T-helper 1 cell treated with Interleukin-12 subunit alpha and Interleukin-12 subunit beta and Interleukin-4 antibody, amounts not matched to agents 30 ng/mL and 1 ng/mL, for 36 hours (primary cell): ENCODE measurements at regions not wholly inside any gene's neighbourhood (a gene's known extent, or its start where the extent isn't known, plus 50 kb on each side); places are given as distances from the start of the nearest gene placed in this dataset.
"Not testable (repeated sequence)": the region's sequence is repeated elsewhere in the genome, so short reads cannot be mapped to it uniquely, and the experiment has no call there.

ENCODE experiments used
- intact Hi-C: fragments of 100-400 bp; cut with micrococcal nuclease; formaldehyde crosslinking; loops from one replicate; pipeline ENCODE4 v1.15.1; 2024

- intact Hi-C loops: no loop called here
Observed at GRCh38 chr3:144894576-144894975, 923.0 kb downstream of the DIPK2A start.

GRCh38 chr3:144900366-144900765 lies 928.7 kb downstream of the DIPK2A start:
- intact Hi-C loops: no loop called here

- intact Hi-C loops: not testable (repeated sequence)
Observed at GRCh38 chr3:144907581-144907980, 936.0 kb downstream of the DIPK2A start.

- intact Hi-C loops: no loop called here
Observed at GRCh38 chr3:144912968-144913367, 941.3 kb downstream of the DIPK2A start.

GRCh38 chr3:144915202-144915601 lies 943.6 kb downstream of the DIPK2A start:
- intact Hi-C loops: no loop called here

- intact Hi-C loops: no loop called here
Observed at GRCh38 chr3:144921710-144922109, 950.1 kb downstream of the DIPK2A start.

- intact Hi-C loops: no loop called here
Observed at GRCh38 chr3:144923046-144923775, 951.6 kb downstream of the DIPK2A start.

GRCh38 chr3:144930431-144930830 lies 958.8 kb downstream of the DIPK2A start:
- intact Hi-C loops: no loop called here

- intact Hi-C loops: no loop called here
Observed at GRCh38 chr3:144931590-144931989, 960.0 kb downstream of the DIPK2A start.

- intact Hi-C loops: no loop called here
Observed at GRCh38 chr3:144942093-144942837, 970.6 kb downstream of the DIPK2A start.

GRCh38 chr3:144942838-144943197 lies 971.2 kb downstream of the DIPK2A start:
- intact Hi-C loops: no loop called here

GRCh38 chr3:144947895-144948294 lies 976.3 kb downstream of the DIPK2A start:
- intact Hi-C loops: no loop called here

- intact Hi-C loops: no loop called here
Observed at GRCh38 chr3:144948711-144949110, 977.1 kb downstream of the DIPK2A start.

- intact Hi-C loops: no loop called here
Observed at GRCh38 chr3:144953959-144954358, 982.3 kb downstream of the DIPK2A start.

- intact Hi-C loops: no loop called here
Observed at GRCh38 chr3:144957398-144958101, 985.9 kb downstream of the DIPK2A start.

- intact Hi-C loops: no loop called here
Observed at GRCh38 chr3:144963810-144964209, 992.2 kb downstream of the DIPK2A start.

- intact Hi-C loops: no loop called here
Observed at GRCh38 chr3:144966560-144966959, 994.9 kb downstream of the DIPK2A start.

- intact Hi-C loops: no loop called here
Observed at GRCh38 chr3:144968750-144969350, 997.2 kb downstream of the DIPK2A start.

- intact Hi-C loops: not testable (repeated sequence)
Observed at GRCh38 chr3:144984481-144984880, 1012.9 kb downstream of the DIPK2A start.

- intact Hi-C loops: no loop called here
Observed at GRCh38 chr3:144989807-144990206, 1018.2 kb downstream of the DIPK2A start.

- intact Hi-C loops: no loop called here
Observed at GRCh38 chr3:144995856-144996255, 1024.2 kb downstream of the DIPK2A start.

GRCh38 chr3:145005427-145005826 lies 1033.8 kb downstream of the DIPK2A start:
- intact Hi-C loops: no loop called here
